ENCODE measurements at regions not wholly inside any gene's neighbourhood (a gene's known extent, or its start where the extent isn't known, plus 50 kb on each side); places are given as distances from the start of the nearest gene placed in this dataset.

DNA sequence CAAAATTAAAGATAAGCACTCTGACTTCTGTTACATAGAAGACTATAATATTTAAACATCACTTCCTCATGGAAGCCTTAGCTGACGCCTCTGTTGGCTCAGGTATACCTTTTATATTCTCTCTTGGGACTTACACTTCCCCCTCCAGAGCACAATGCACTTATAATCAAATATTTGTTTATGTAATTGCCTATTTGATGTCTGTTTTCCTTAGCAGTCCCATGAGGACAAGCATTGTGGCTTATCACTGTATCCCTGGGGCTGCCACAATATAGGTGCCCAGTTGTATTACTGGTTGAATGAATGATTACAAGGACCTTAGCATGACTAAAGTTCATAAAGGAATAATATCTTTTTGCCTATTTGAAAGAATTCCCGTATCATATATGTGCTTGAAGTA is 186.7 kb upstream of the VGLL2 start:
- no peak for FAIRE-seq

DNA sequence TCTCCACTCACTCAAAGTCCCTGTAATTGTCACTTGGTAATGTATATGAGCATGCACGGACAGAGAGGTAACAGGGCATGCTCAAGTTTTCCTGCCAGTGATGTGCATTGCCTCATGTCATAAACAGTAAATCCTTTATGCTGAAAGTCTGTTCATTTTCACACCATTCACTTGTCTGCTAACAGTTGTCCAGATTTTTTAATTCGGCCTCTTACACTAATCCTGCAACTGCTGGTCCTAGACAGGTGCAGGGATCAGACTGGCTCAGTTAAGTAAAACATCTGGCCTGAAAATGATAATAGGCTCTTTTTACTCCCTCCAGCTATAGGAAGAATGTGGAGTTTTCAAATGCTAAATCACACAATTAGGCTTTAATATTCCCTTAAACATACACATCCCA is 185.4 kb upstream of the VGLL2 start:
- no peak for FAIRE-seq

DNA sequence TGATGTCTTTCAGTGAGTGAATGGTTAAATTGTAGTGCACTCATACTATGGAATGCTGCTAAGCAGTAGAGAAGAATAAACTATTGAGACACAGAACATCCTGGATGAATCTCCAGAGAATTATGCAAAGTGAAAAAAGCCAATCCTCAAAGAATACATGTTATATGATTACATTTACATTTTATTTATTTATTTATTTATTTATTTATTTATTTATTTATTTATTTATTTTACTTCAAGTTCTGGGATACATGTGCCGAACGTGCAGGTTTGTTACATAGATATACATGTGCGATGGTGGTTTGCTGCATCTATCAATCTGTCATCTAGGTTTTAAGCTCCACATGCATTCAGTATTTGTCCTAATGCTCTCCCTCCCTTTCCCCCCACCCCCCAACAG is 175.8 kb upstream of the VGLL2 start:
- no peak for FAIRE-seq

DNA sequence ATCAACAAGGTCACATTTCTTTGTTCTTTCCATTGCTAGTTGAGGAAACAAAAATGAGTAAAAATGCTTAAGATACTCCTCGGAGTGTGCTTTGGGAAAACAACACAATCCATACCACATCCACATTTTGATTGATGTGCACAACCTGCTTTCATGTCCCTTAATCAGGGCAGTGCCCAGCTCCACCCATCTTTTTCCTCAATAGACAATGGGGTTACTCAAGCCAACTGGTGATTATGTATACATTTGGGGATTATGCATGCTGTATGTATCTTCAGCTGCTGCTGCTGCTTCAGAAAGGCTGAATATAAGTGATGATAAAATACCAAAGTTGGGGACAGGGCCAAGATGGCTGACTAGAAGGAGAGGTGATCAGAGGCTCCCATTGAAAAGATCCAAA is 155.2 kb upstream of the VGLL2 start:
- FAIRE-seq: no peak

DNA sequence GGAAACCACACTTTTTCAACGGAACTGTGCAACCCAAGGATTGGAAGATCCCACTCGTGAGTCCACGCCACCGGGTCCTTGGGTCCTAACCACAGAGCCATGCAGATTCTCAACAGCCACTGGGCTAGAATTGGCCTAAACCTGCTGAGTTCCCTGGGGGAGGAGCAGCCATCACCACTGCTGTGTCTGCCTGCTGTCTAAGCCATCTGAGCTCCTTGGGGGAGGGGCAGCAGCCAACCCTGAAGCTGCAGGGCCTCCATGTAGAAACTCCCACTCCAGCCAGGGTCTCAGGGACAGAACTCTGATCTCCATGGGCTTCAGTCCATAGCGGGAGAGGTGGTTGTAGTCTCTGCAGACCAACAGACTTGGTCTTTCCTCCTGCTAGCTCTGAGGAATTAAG is 154.6 kb upstream of the VGLL2 start:
- FAIRE-seq: no peak

DNA sequence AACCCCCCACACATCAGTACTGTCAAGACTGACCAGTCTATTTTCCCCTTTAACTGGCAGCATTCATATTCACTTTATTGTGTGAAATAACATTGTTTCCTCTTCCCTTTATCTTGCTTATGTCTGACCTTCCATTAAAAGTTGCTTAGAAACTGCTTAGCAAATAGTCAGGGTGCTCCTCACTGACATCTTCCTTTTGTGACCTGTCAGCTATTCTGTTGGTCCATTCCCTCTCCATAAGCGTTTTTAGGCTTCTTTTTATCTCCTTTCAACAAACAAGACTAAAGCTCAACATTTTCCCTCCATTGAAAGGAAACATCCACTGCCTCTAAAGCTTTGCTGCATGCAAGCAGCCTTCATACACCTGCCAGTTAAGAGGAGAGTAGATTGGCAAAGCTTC is 147.7 kb upstream of the VGLL2 start:
- no peak for FAIRE-seq

DNA sequence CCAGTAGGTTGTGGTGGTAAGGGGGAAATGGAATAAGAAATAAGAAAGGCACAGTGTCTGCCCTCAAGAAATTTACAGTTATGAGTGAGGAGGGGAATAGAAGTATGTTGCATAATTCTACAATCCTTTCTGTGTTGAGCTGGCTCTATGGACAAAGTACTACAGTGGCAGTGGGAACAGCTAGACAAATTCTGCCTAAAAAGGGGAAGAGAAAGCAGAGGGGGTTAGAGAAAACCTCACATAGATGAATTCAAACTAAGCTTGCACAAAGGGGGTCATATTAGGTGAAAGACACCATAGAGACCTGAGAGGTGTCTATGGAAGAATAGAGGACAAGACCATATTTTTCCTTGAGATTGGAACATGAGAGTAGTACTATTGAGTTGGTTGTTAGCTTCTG is 146.9 kb upstream of the VGLL2 start:
- FAIRE-seq: no peak

DNA sequence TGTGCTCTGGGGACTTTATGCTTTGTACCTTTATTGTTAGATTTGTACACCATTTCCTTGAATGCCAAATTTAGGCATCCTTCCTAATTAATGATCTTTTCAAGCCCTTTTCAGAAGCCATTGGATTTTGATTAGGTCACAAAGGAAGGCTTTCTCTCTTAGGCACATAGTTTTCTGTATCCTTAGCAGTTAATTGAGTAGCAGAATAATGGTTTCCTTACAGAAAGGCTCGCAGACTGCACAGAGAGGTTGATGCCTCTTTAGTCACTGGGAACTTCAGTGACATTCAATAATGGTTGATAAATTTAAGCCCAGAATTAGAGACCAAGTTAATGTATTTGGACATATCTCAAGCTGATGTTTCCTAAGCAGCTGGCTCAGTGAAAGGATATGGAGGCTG is 139.1 kb upstream of the VGLL2 start:
- FAIRE-seq: no peak

DNA sequence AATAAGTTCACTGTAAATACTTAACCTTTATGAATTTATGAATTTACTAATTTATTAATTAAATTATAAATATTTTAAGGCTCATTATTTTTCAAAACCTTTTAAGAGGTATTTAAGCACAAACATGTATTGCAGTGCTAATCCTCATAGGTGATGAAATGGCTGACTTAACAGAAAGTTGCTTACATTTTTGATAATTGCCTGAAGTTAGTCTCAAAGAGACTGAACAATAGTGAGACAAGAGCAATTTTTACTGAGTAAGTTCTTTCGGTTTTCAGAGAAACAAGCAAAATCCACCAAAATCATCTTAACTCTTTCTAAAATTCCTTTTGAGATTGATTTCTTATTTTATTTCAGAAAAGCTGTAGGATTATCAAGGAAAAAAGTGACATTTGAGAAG is 137.3 kb upstream of the VGLL2 start:
- FAIRE-seq: no peak

DNA sequence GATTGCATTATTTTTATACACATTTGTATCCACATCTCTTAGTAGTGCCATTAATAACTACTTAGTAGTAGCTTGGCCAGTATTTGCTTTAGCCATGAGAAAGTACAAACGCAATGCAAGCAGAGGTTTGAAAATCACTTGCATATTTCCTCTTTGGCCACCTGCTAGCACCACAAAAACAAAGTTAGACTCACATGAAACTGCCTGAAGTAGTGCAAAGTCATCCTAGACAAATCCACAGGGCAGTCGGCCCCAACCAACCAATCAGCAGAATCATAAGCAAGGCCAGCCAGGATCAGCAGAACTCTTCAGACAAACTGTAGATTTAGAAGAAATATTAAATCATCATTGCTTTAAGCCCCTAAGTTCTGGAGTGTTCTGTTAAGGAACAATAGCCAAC is 135.2 kb upstream of the VGLL2 start:
- FAIRE-seq: no peak

DNA sequence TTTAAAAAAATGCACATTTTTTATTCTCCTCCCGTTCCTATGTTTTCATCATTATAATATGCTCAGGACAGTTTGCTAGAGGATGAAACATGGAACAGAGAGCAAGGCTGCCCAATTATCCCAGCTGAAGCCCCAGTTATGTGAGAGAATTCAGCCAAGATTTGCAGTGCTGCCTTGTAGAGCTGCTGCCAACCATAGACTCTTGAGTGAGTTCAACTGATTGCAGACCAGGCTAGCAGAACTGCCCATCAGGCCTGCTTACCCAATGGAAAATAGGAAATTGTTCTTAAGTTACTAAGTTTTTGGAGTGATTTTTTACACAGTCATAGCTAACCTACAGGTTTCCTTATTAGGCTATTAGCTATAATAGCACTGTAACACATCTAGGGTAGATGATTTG is 128.7 kb upstream of the VGLL2 start:
- no peak for FAIRE-seq

DNA sequence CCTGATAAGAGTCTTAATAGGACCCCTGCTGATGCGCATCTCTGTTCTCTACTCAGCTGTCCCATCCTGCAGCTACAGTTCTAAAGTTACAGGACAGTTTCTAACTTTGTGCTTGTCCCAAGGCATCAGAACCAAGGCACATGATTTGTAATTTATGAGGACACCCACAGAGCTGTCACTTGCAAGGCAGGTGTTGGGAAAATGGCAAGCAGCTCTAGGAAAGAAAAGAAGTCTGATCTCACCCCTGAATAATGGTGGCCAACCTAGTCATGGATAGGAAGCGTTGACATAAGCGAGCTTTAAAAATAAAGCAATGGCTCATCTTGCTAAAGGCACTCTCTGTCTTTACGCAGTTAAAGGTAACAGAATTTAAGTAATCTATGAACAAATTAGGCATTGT is 127.6 kb upstream of the VGLL2 start:
- no peak for FAIRE-seq

DNA sequence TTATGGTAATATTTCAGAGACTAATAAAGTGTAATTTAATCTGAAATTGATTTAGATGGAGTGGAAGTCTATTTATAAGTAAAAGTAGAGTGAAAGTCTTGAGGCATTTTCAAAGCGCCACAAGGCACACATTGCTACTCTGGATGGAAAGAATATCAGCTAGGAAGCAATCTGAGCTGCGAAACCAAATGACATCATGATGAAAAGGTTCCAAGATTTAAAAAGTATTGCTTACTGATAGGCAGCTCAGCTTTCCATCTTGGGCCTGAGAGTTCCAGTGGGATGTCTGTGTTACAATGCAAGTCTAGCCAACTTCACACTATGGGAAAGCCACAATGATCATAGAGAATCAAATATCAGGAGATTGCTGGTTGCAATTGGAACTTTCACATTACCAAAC is 126.9 kb upstream of the VGLL2 start:
- no peak for FAIRE-seq

DNA sequence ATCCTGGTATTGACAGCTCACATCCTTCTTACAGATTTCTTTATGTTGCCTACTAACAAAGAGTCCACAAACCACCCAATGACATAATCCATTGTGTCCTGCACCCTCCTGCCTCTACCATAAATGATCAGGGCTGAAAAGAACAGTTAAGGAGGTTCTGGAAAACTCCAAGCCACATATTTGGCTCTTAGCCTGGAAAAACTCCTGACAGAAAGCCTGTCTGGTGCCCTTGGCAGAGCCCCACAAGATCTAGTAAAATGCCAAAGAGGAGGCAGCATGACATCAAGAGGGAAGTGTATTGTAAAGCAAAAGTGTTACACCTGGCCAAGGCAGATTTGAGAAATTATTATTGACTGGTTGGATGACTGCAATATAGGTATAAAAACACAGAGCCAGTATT is 126.4 kb upstream of the VGLL2 start:
- no peak for FAIRE-seq

DNA sequence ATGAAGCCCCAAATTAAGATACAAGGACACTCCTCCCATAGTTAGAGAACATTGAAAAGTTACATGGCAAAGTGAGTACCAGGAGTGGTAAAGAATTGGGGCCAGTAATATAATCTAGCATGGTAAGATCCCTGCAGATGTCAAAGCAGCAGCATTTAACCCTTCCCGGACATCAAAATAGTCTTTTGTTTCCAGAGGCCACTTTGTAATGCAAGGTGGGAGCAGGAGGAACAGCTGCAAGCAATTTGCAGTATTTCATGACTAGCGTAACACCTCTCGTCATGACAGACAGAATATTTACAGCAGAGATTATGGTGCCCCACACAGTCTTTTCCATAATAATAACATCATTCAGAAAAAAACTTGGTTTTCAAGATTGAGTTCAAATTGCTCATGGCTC is 123.2 kb upstream of the VGLL2 start:
- no peak for FAIRE-seq

DNA sequence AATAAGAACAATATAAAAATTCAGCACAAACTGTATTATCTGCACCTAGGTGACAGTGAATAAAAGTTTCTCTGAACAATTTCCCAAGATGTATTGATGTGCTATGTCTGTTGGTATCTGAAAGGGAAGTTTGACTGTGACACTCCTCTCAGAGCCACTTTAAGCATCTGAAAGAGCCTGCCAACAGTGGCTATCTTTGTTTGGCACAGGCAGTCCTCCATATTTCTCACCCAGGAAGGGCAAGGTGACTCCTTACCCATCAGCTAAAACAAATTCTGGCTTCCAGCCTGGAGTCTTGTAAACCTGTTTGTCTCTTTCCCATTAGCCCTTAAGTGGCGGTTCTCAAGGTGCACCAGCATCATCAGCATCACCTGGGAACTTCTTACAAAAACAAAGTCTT is 122.4 kb upstream of the VGLL2 start:
- FAIRE-seq: no peak

DNA sequence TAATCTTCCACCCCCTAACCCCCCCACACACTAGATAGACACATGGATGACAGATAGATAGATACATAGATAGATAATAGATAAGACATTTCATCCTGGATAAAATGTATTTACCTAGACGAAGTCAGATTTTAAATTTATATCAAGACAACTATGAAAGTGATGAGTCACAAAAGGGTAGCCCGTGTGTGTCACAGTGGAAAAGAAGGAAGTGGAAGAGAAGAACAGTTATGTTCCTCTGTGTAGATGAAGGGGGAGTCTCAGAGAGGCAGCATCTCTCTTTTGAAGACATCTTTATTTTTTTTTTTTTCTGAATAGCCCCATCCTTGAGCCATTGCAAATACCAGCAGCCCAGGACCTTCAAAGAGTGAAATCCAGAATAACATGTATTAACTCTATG is 121.7 kb upstream of the VGLL2 start:
- FAIRE-seq: no peak

DNA sequence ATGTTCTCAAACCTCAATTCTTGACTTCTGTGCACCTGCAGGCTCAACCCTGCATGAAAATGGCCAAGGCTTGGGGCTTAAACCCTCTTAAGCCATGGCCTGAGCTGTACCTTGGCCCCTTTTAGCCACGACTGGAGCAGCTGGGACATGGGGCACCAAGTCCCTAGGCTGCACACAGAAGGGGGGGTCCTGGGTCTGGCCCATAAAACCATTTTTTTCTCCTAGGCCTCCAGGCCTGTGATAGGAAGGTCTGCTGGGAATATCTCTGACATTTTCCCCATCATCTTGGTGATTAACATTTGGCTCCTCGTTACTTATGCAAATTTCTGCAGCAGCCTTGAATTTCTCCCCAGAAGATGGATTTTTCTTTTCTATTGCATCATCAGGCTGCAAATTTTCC is 119.4 kb upstream of the VGLL2 start:
- FAIRE-seq: no peak

DNA sequence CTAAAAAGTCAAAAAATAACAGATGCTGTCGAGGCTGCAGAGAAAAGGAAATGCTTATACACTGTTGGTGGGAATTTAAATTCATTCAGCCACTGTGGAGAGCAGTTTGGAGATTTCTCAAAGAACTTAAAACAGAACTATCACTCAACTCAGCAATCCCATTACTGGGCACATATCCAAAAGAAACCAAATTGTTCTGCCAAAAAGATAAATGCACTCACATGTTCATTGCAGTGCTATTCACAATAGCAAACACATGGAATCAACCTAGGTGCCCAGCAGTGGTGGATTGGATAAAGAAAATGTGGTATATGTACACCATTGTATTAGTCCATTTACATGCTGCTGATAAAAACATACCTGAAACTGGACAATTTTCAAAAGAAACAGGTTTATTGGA is 116.0 kb upstream of the VGLL2 start:
- no peak for FAIRE-seq

DNA sequence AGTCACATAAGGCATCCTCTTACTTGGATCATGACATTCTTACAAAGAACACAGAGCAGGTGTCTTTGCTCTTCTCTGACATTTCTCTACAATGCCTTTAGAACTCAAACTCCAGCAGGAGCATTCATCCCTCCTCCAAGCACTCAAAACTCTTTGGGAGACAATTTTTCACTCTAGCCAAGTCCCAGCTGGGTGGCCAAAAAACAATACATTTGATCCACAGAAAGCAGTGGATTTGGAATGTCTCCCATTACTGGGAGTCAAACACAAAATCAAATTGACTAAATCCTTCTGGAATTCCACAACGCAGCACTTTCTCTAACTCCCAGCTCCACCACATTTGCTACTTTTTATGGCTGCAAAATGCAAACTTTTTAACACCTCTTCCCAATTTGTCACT is 108.6 kb upstream of the VGLL2 start:
- no peak for FAIRE-seq

DNA sequence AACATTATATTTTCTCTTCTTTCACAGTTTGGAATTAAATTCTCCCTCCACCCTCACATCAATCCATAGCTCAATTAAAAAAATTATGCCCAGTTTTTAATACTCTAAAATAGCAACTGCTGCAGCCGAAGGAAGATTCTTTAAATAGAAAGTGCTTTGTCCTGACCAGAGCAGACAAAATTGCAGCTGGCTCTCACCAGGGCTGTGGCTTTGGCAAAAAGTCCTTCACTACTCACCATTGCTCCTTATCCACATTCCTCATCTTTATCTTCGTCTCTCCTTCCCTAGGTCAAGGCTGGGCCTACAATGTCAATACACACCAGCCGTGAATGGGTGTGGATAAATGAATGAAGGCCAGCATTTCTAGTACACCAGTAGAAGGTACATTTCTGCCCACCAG is 107.9 kb upstream of the VGLL2 start:
- FAIRE-seq: no peak

DNA sequence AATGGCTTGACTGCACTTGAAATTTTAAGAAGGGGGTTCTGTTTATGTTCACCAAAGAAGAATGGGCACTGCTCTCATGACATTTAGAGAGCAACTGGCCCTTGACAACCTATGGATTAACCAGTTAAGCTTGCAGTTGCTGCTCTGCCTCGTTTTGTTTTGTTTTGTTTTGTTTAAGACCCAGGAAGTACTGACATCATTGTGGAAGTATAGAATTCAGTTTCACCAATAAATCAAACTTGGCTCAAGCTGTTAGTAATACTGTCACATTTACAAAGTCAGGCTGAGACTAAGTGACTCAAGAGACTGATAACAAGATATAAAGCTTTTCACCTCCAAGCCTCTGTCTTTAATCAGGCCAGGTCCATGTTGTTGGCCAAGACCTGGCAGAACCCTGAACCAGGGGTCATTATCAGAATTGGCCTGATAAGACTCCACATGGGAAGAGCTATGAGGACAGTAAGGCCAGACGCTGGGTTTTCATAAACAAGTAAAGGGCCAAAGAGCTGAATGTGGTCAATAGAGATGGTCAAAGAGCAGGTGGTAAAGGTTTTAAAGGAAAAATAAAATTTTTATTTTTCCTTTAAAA is 99.4 kb upstream of the VGLL2 start:
- FAIRE-seq: no peak

DNA sequence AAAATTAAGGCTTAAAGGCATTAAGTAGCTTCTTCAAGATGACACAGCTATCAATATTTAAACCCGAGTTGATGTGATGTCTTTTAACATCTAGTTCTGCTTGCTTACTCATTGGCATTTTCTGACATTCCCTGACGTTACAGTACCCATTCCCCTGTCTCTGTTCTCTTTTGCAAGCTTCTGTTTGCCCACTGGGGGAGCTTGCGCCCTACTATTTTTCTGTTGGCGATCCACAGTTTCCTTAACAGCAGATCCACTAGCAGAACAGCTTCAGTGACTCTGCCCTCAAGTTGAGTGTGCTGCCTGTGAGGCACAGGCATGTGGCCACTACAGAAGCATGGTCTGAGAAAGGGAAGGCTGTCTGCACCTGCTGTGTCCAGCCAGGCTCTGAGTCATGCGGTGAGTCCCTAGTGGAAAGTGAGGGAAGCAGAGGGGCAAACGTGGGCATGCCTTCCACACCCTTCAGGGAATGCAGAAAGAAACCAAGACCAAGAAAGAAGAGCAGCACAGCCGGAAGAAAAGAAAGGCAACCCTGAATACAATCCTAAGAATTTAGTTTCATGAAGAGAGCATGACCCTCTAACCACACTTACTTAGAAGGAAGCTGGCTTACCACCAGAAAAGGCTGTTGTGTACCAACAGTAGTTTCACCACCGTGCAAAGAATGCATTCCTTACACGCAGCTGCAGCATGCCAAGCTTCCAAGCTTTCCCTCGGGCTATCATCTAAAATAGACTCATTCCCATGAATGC is 97.7 kb upstream of the VGLL2 start:
- FAIRE-seq: no peak

DNA sequence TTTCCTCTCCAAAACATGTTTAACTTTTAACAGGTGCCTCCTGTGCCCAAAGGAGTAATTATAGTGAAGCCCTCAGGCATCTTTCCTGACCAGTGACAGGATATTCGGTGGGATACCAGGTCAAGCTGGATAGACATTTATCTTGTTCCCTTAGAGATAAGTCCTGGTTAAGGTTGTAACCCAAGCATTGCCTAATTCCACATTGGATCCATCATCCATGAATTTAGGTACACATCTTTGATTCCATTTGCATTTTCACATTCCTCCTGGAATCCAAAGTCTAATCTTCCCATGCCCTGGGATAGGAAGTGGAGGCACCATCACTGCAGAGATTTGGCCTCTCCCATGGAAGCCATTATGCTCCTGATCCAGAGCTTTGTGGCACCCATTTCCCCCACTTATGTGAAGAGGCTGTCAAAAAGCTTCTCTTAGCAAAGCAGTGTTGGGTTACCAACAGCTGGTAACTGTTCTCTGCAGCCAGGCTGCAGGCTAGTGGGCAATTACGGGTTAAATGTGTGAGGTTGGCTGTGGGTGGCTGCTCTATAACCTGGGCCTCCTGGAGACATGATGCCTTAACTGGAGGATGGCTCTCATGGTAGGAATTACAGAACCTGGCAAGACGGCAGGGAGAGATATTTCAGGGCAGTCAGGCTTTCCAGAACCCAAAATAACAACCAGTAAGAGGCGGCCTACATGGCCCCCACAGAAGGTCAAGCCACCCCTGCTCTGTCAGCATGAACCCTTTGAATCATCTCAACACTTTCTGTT is 96.9 kb upstream of the VGLL2 start:
- no peak for FAIRE-seq
